SH-SY5Y (cell line): ENCODE measurements at regions not wholly inside any gene's neighbourhood (a gene's known extent, or its start where the extent isn't known, plus 50 kb on each side); places are given as distances from the start of the nearest gene placed in this dataset.

Experiments
- GATA2 ChIP-seq: IDR thresholded peaks from 2 replicates; pipeline ENCODE4 v1.6.1; 2011; ENCODE audit warnings: mild to moderate bottlenecking, low read depth, low read length
- GATA3 ChIP-seq: IDR thresholded peaks from 2 replicates; pipeline ENCODE4 v1.6.1; 2011; ENCODE audit warnings: low read depth, mild to moderate bottlenecking, low read length, moderate library complexity

DNA sequence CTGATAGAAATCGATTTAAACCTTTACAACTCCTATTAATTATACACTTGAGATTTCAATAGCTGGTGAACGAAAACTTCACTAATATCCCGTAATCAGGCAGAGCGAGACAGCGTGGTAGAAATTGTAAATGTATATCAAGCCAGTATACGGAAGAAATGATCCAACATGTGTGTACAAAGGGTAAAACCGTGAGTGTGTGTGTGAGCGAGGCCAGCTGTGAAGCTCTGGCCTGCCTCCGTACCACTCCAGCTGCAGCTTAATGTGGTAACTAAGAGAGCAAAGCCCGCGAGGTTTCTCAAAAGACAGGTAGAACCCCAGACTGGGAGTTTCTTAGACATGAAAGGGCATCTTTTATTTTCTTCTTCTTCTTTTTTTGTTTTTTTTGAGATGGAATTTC lies 52.3 kb upstream of the ZNF516 start:
- TF ChIP-seq GATA3 (no peak), GATA2 (no peak)
